IMR-90 (cell line): ENCODE measurements at regions not wholly inside any gene's neighbourhood (a gene's known extent, or its start where the extent isn't known, plus 50 kb on each side); places are given as distances from the start of the nearest gene placed in this dataset.

ENCODE experiments used
- ATAC-seq: fragments of 200-7000 bp; cut with Tn5 transposase; 2 replicates; pipeline ENCODE4 v1.9.1; 2020; ENCODE audit warnings: low read depth, mild to moderate bottlenecking, moderate library complexity
- BruUV-seq: library from RNA; stranded (reverse); fragments of 400-500 nt; replicated peaks from 2 replicates; lab custom pipeline; 2021; lab: Mats Ljungman, UMichigan
- CTCF ChIA-PET: fragments of 300-600 bp; formaldehyde crosslinking; extraction: SDS; loops from one replicate; lab custom pipeline; 2021; ENCODE audit warnings: antibody characterized with exemption; lab: Yijun Ruan, JAX
- POLR2A ChIA-PET: fragments of 300-600 bp; sonication (Branson Sonifier 250); formaldehyde crosslinking; loops from one replicate; lab custom pipeline; 2022; ENCODE audit warnings: antibody characterized with exemption; ENCODE audit not compliant: unreplicated experiment; lab: Charles Lee
- DNase-seq: peaks from one replicate; pipeline ENCODE4 v3.0.0; 2013
- H2AFZ ChIP-seq: replicated peaks from 2 replicates; pipeline ENCODE3; 2013; ENCODE audit warnings: low read length, mild to moderate bottlenecking; ENCODE audit not compliant: poor library complexity
- H2AK5ac ChIP-seq: 2 replicates; pipeline ENCODE4 v1.6.1; 2013; ENCODE audit warnings: low read depth, low read length, inconsistent platforms
- H2AK9ac ChIP-seq: replicated peaks from 2 replicates; pipeline ENCODE3; 2013; ENCODE audit warnings: mild to moderate bottlenecking, low read depth, low read length, moderate library complexity; ENCODE audit not compliant: poor library complexity
- H2BK120ac ChIP-seq: 2 replicates; pipeline ENCODE4 v1.6.1; 2013; ENCODE audit warnings: low read depth, low read length, inconsistent platforms
- H2BK15ac ChIP-seq: 3 replicates; pipeline ENCODE4 v1.6.1; 2013; ENCODE audit warnings: low read depth, low read length, inconsistent platforms
- H2BK20ac ChIP-seq: 2 replicates; pipeline ENCODE4 v1.6.1; 2013; ENCODE audit warnings: low read depth, mild to moderate bottlenecking, inconsistent platforms, low read length, moderate library complexity
- H2BK5ac ChIP-seq: 2 replicates; pipeline ENCODE4 v1.6.1; 2013; ENCODE audit warnings: mild to moderate bottlenecking, low read depth, low read length, inconsistent platforms; ENCODE audit not compliant: poor library complexity, severe bottlenecking
- H3K14ac ChIP-seq: replicated peaks from 2 replicates; pipeline ENCODE4 v1.6.1; 2013; ENCODE audit warnings: low read depth, low read length, inconsistent platforms
- H3K18ac ChIP-seq: 2 replicates; pipeline ENCODE4 v1.6.1; 2013; ENCODE audit warnings: low read depth, low read length, control low read depth
- H3K23ac ChIP-seq: 2 replicates; pipeline ENCODE4 v1.6.1; 2013; ENCODE audit warnings: low read depth, low read length, inconsistent platforms
- H3K27ac ChIP-seq: 2 replicates; pipeline ENCODE4 v1.5.1; 2013; ENCODE audit warnings: mild to moderate bottlenecking, control low read depth, low read length; ENCODE audit not compliant: insufficient read depth
- H3K27me3 ChIP-seq: 2 replicates; pipeline ENCODE4 v1.6.1; 2013; ENCODE audit warnings: low read length; ENCODE audit not compliant: control insufficient read depth, insufficient read depth
- H3K36me3 ChIP-seq: 2 replicates; pipeline ENCODE4 v1.6.1; 2013; ENCODE audit warnings: low read length, mixed read lengths; ENCODE audit not compliant: control insufficient read depth, insufficient read depth
- H3K4ac ChIP-seq: 2 replicates; pipeline ENCODE4 v1.6.1; 2013; ENCODE audit warnings: low read depth, low read length, inconsistent platforms
- H3K4me1 ChIP-seq: 2 replicates; pipeline ENCODE4 v1.6.1; 2013; ENCODE audit warnings: low read length, mixed read lengths; ENCODE audit not compliant: control insufficient read depth, insufficient read depth
- H3K4me2 ChIP-seq: 2 replicates; pipeline ENCODE4 v1.6.1; 2013; ENCODE audit warnings: low read depth, mild to moderate bottlenecking, control low read depth, low read length, moderate library complexity
- H3K4me3 ChIP-seq: 2 replicates; pipeline ENCODE4 v1.5.1; 2013; ENCODE audit warnings: low read depth, mild to moderate bottlenecking, control low read depth, low read length, moderate library complexity; ENCODE audit not compliant: insufficient read depth
- H3K56ac ChIP-seq: 2 replicates; pipeline ENCODE4 v1.6.1; 2013; ENCODE audit warnings: low read length, inconsistent platforms; ENCODE audit not compliant: insufficient read depth; ENCODE audit errors: extremely low read depth
- H3K79me1 ChIP-seq, 2 experiments: 2 replicates each; pipeline ENCODE4 v1.6.1; 2013; ENCODE audit warnings: low read length in 2 of 2, inconsistent platforms in 1 of 2, low read depth in 1 of 2
- H3K9ac ChIP-seq: 2 replicates; pipeline ENCODE4 v1.6.1; 2013; ENCODE audit warnings: low read depth, low read length, control low read depth
- H3K9me1 ChIP-seq: 2 replicates; pipeline ENCODE4 v1.6.1; 2013; ENCODE audit warnings: low read length, inconsistent platforms; ENCODE audit not compliant: insufficient read depth
- H3K9me3 ChIP-seq: 2 replicates; pipeline ENCODE4 v1.6.1; 2013; ENCODE audit warnings: low read length; ENCODE audit not compliant: control insufficient read depth, insufficient read depth
- H4K20me1 ChIP-seq: 2 replicates; pipeline ENCODE4 v1.6.1; 2013; ENCODE audit warnings: low read length, inconsistent platforms; ENCODE audit not compliant: insufficient read depth
- H4K5ac ChIP-seq: 2 replicates; pipeline ENCODE4 v1.6.1; 2013; ENCODE audit warnings: mild to moderate bottlenecking, low read depth, low read length, control low read depth
- H4K8ac ChIP-seq, 2 experiments: 2 replicates each; pipeline ENCODE4 v1.6.1; 2013; ENCODE audit warnings: low read depth in 2 of 2, low read length in 2 of 2, control low read depth in 1 of 2, inconsistent platforms in 1 of 2
- H4K91ac ChIP-seq: 2 replicates; pipeline ENCODE4 v1.6.1; 2013; ENCODE audit warnings: low read depth, low read length, inconsistent platforms; ENCODE audit not compliant: insufficient read depth
- BHLHE40 ChIP-seq: fragments of 150-350 bp; IDR thresholded peaks from 2 replicates; pipeline ENCODE4 v1.6.1; 2016; ENCODE audit warnings: mild to moderate bottlenecking, low read depth, low read length
- CEBPB ChIP-seq: IDR thresholded peaks from 2 replicates; pipeline ENCODE4 v1.6.1; 2012; ENCODE audit warnings: low read depth, low read length, improper control_type of control experiment
- CHD1 ChIP-seq: IDR thresholded peaks from 2 replicates; pipeline ENCODE4 v1.6.1; 2012; ENCODE audit warnings: low read depth, low read length, improper control_type of control experiment
- MAFK ChIP-seq: IDR thresholded peaks from 2 replicates; pipeline ENCODE4 v1.6.1; 2012; ENCODE audit warnings: low read depth, low read length, improper control_type of control experiment
- MAZ ChIP-seq: IDR thresholded peaks from 2 replicates; pipeline ENCODE4 v1.6.1; 2012; ENCODE audit warnings: low read depth, mild to moderate bottlenecking, low read length, improper control_type of control experiment, moderate library complexity, borderline replicate concordance
- MXI1 ChIP-seq: IDR thresholded peaks from 2 replicates; pipeline ENCODE4 v1.6.1; 2012; ENCODE audit warnings: low read depth, mild to moderate bottlenecking, low read length, moderate library complexity, borderline replicate concordance
- NFE2L2 ChIP-seq: fragments of 150-350 bp; IDR thresholded peaks from 2 replicates; pipeline ENCODE4 v1.6.1; 2016; ENCODE audit warnings: low read depth, mild to moderate bottlenecking, low read length
- POLR2A ChIP-seq: IDR thresholded peaks from 2 replicates; pipeline ENCODE4 v1.6.1; 2012; ENCODE audit warnings: mild to moderate bottlenecking, low read depth, low read length
- RCOR1 ChIP-seq: IDR thresholded peaks from 2 replicates; pipeline ENCODE4 v1.6.1; 2012; ENCODE audit warnings: mild to moderate bottlenecking, low read length, improper control_type of control experiment; ENCODE audit not compliant: insufficient replicate concordance
- WGBS, 2 experiments: methylation state at CpG; one replicate each; pipeline versions ENCODE4 v1.1.5 to v1.1.7; 2013; ENCODE audit warnings: missing lambda C conversion rate in 2 of 2; ENCODE audit not compliant: insufficient read length in 1 of 2; ENCODE audit errors: extremely low coverage in 2 of 2; 5-methylcytosine and 5-hydroxymethylcytosine counted together
- dilution Hi-C: fragments of 300-500 bp; cut with HindIII; formaldehyde crosslinking; loops from one replicate; pipeline ENCODE4 v1.14.3; 2018; ENCODE audit warnings: low sequenced_read_pairs; ENCODE audit not compliant: unreplicated experiment
- in situ Hi-C: fragments of 300-500 bp; cut with MboI; formaldehyde crosslinking; loops from 3 replicates; pipeline ENCODE4 v1.14.3; 2019; ENCODE audit warnings: low sequenced_read_pairs, inconsistent platforms, mixed read lengths
- intact Hi-C: fragments of 100-400 bp; cut with micrococcal nuclease; formaldehyde crosslinking; loops from 2 replicates; pipeline ENCODE4 v1.10.0; 2022
- TF ChIP-seq, protein P1 (sequence below): conservative IDR thresholded peaks from 2 replicates; pipeline ENCODE4 v1.5.1; 2012; ENCODE audit warnings: mild to moderate bottlenecking, low read depth, low read length, improper control_type of control experiment
- TF ChIP-seq, protein P2 (sequence below): fragments of 150-350 bp; IDR thresholded peaks from 2 replicates; pipeline ENCODE4 v1.6.1; 2016; ENCODE audit warnings: low read depth, mild to moderate bottlenecking, low read length, moderate library complexity, borderline replicate concordance

DNA sequence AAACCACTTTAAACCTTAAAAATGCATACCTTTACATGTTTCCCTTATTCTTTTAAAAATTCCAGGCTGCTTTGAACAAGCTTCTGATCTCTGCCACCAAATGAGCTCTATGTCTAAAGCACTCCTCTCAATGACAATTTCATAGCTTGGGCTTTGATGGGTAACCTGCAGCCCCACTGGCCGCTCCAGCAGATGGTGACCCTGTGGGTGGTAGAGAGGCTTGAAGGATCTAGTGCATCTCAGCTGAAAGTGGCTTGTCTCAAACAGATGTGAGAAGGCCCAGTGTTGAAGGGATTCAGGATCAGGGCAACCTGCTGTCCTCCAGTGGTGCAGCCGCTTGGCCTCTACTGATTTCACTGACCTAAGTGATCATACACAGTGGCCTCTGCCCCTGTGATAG lies 84.7 kb upstream of the IRF2BP2 start:
- ATAC-seq (no peak), DNase-seq (no peak)
- no peak for TF ChIP-seq POLR2A
- TF ChIP-seq BHLHE40: no peak
- TF ChIP-seq NFE2L2: no peak
- TF ChIP-seq, protein P1, sequence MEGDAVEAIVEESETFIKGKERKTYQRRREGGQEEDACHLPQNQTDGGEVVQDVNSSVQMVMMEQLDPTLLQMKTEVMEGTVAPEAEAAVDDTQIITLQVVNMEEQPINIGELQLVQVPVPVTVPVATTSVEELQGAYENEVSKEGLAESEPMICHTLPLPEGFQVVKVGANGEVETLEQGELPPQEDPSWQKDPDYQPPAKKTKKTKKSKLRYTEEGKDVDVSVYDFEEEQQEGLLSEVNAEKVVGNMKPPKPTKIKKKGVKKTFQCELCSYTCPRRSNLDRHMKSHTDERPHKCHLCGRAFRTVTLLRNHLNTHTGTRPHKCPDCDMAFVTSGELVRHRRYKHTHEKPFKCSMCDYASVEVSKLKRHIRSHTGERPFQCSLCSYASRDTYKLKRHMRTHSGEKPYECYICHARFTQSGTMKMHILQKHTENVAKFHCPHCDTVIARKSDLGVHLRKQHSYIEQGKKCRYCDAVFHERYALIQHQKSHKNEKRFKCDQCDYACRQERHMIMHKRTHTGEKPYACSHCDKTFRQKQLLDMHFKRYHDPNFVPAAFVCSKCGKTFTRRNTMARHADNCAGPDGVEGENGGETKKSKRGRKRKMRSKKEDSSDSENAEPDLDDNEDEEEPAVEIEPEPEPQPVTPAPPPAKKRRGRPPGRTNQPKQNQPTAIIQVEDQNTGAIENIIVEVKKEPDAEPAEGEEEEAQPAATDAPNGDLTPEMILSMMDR: no peak
- TF ChIP-seq, protein P2, sequence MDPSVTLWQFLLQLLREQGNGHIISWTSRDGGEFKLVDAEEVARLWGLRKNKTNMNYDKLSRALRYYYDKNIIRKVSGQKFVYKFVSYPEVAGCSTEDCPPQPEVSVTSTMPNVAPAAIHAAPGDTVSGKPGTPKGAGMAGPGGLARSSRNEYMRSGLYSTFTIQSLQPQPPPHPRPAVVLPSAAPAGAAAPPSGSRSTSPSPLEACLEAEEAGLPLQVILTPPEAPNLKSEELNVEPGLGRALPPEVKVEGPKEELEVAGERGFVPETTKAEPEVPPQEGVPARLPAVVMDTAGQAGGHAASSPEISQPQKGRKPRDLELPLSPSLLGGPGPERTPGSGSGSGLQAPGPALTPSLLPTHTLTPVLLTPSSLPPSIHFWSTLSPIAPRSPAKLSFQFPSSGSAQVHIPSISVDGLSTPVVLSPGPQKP: no peak
- no peak for TF ChIP-seq CEBPB
- TF ChIP-seq CHD1: no peak
- TF ChIP-seq RCOR1: no peak
- no peak for TF ChIP-seq MAZ
- no peak for TF ChIP-seq MAFK
- no peak for TF ChIP-seq MXI1
- no peak overlapping the region for H3K9ac ChIP-seq
- no peak overlapping the region for H2AFZ ChIP-seq
- no peak overlapping the region for H3K27ac ChIP-seq
- H3K56ac ChIP-seq: no peak overlapping the region
- no peak overlapping the region for H2BK20ac ChIP-seq
- CTCF ChIA-PET: no interaction called here
- no peaks in the 10 kb centered on the region for H3K27me3 ChIP-seq
- peaks cover 4% of the 10 kb centered on the region; the same call in 1 of the 2 replicates for H3K4me1 ChIP-seq
- H3K18ac ChIP-seq: no peak overlapping the region
- BruUV-seq: no TSS peak
- H4K91ac ChIP-seq: no peak overlapping the region
- no peak overlapping the region for H2BK120ac ChIP-seq
- H3K4me3 ChIP-seq: no peak overlapping the region
- no peak overlapping the region for H4K5ac ChIP-seq
- H3K79me1 ChIP-seq: no peaks in the 10 kb centered on the region
- no peak overlapping the region for H2AK9ac ChIP-seq
- no peak overlapping the region for H3K23ac ChIP-seq
- dilution Hi-C loops (no loop called here), in situ Hi-C loops (no loop called here), intact Hi-C loops (no loop called here)
- no peaks in the 10 kb centered on the region for H4K20me1 ChIP-seq
- no peak overlapping the region for H2AK5ac ChIP-seq
- no peak overlapping the region for H4K8ac ChIP-seq
- no peak overlapping the region for H3K4ac ChIP-seq
- no peak overlapping the region for H2BK15ac ChIP-seq
- H3K9me3 ChIP-seq: no peaks in the 10 kb centered on the region
- POLR2A ChIA-PET: no interaction called here
- no peak overlapping the region for H3K14ac ChIP-seq
- no peak overlapping the region for H3K4me2 ChIP-seq
- no CpG with 5 or more reads among the region's 2 CpGs for WGBS, 2 experiments
- H2BK5ac ChIP-seq: no peak overlapping the region
- 0 out of 2 replicates have a peak, but pooled peaks cover 2% of the 10 kb centered on the region for H3K9me1 ChIP-seq
- no peaks in the 10 kb centered on the region for H3K36me3 ChIP-seq
